Activated B cell treated with CpG ODN at 0.5 μM for 24 hours (primary cell): ENCODE measurements at regions not wholly inside any gene's neighbourhood (a gene's known extent, or its start where the extent isn't known, plus 50 kb on each side); places are given as distances from the start of the nearest gene placed in this dataset.
A peak's percentile ranks its signal among the peaks of the same experiment; 100 is the strongest.

Source experiments
- ATAC-seq: fragments of 200-7000 bp; cut with Tn5 transposase; one replicate; pipeline ENCODE4 v1.10.0; 2021; ENCODE audit warnings: low read depth, mild to moderate bottlenecking, moderate library complexity
- CTCF ChIA-PET: fragments of 350-600 bp; sonication (Branson Sonifier 250); formaldehyde crosslinking; loops from one replicate; lab custom pipeline; 2021; ENCODE audit warnings: antibody characterized with exemption; lab: Charles Lee
- POLR2A ChIA-PET: fragments of 350-600 bp; sonication (Branson Sonifier 250); formaldehyde crosslinking; loops from one replicate; lab custom pipeline; 2021; ENCODE audit warnings: antibody characterized with exemption; lab: Charles Lee
- DNase-seq: peaks from one replicate; pipeline ENCODE4 v3.0.0; 2022
- H3K27ac Mint-ChIP-seq: one replicate; pipeline ENCODE4 v1.8.0; 2020; ENCODE audit warnings: mixed read lengths
- H3K27me3 Mint-ChIP-seq: one replicate; pipeline ENCODE4 v1.8.0; 2021; ENCODE audit warnings: mixed read lengths
- H3K36me3 Mint-ChIP-seq: one replicate; pipeline ENCODE4 v1.8.0; 2021; ENCODE audit warnings: low read depth, mixed read lengths
- H3K4me1 Mint-ChIP-seq: one replicate; pipeline ENCODE4 v1.8.0; 2021; ENCODE audit warnings: mixed read lengths
- H3K4me3 Mint-ChIP-seq: one replicate; pipeline ENCODE4 v1.8.0; 2020; ENCODE audit warnings: mild to moderate bottlenecking, mixed read lengths
- H3K9me3 Mint-ChIP-seq: one replicate; pipeline ENCODE4 v1.8.0; 2020; ENCODE audit warnings: mixed read lengths
- CTCF ChIP-seq: fragments of 200-600 bp; IDR thresholded peaks from one replicate; pipeline ENCODE4 v1.8.0; 2022; ENCODE audit warnings: antibody characterized with exemption, mild to moderate bottlenecking
- intact Hi-C: fragments of 100-400 bp; cut with micrococcal nuclease; formaldehyde crosslinking; loops from one replicate; pipeline ENCODE4 v1.15.1; 2024

GRCh38 chr9:129342591-129343423 lies 164.7 kb upstream of the IER5L start:
- H3K9me3 Mint-ChIP-seq = no peaks in the 10 kb centered on the region
- peaks cover 6% of the 10 kb centered on the region for H3K27me3 Mint-ChIP-seq

GRCh38 chr9:129341987-129342348 lies 163.9 kb upstream of the IER5L start:
- CTCF ChIA-PET = no interaction called here
- Mint-ChIP-seq H3K4me1 (peaks cover under 1% of the 10 kb centered on the region), H3K27me3 (peaks cover 8% of the 10 kb centered on the region), H3K9me3 (no peaks in the 10 kb centered on the region), H3K36me3 (no peaks in the 10 kb centered on the region), H3K4me3 (no peak overlapping the region), H3K27ac (no peak overlapping the region)
- TF ChIP-seq CTCF = no peak
- POLR2A ChIA-PET = interaction anchor here (0.7 kb wide), 1 partner anchor 229 kb away, joined by 3 read pairs; no protein-coding TSS in a partner anchor
- intact Hi-C loops = no loop called here
- no peak for DNase-seq
- no peak for ATAC-seq

More at GRCh38 chr9:129342591-129343423, 164.7 kb upstream of the IER5L start:
- Mint-ChIP-seq H3K36me3 (no peaks in the 10 kb centered on the region), H3K27ac (peak overlapping the region; percentile 31), H3K4me1 (no peaks in the 10 kb centered on the region), H3K4me3 (no peak overlapping the region)
- TF ChIP-seq CTCF = no peak
- intact Hi-C loops = no loop called here
- CTCF ChIA-PET = no interaction called here
- no peak for ATAC-seq
- no peak for DNase-seq
- POLR2A ChIA-PET = interaction anchor here (0.7 kb wide), 1 partner anchor 228 kb away, joined by 3 read pairs; no protein-coding TSS in a partner anchor

- CTCF ChIA-PET = no interaction called here
- Mint-ChIP-seq H3K36me3 (no peaks in the 10 kb centered on the region), H3K9me3 (no peaks in the 10 kb centered on the region), H3K4me3 (no peak overlapping the region), H3K4me1 (peaks cover 6% of the 10 kb centered on the region), H3K27me3 (peaks cover 11% of the 10 kb centered on the region), H3K27ac (no peak overlapping the region)
- DNase-seq = no peak
- POLR2A ChIA-PET = no interaction called here
- ATAC-seq = no peak
- intact Hi-C loops = no loop called here
- no peak for TF ChIP-seq CTCF
Measured at GRCh38 chr9:129341171-129341986, 163.3 kb upstream of the IER5L start.

- Mint-ChIP-seq H3K27ac (no peak overlapping the region), H3K9me3 (no peaks in the 10 kb centered on the region), H3K36me3 (no peaks in the 10 kb centered on the region), H3K27me3 (peaks cover 16% of the 10 kb centered on the region), H3K4me3 (no peak overlapping the region), H3K4me1 (peaks cover 14% of the 10 kb centered on the region)
- no peak for ATAC-seq
- intact Hi-C loops = no loop called here
- no peak for TF ChIP-seq CTCF
- ChIA-PET CTCF (no interaction called here), POLR2A (no interaction called here)
- DNase-seq = no peak
Measured at GRCh38 chr9:129340427-129341170, 162.5 kb upstream of the IER5L start.
